Ishikawa (cell line): ENCODE measurements at regions not wholly inside any gene's neighbourhood (a gene's known extent, or its start where the extent isn't known, plus 50 kb on each side); places are given as distances from the start of the nearest gene placed in this dataset.

Experiments
- CEBPB ChIP-seq: IDR thresholded peaks from 2 replicates; pipeline ENCODE4 v1.6.1; 2012
- CREB1 ChIP-seq: IDR thresholded peaks from 2 replicates; pipeline ENCODE4 v1.6.1; 2012; ENCODE audit warnings: low read depth
- EP300 ChIP-seq: IDR thresholded peaks from 2 replicates; pipeline ENCODE4 v1.6.1; 2012; ENCODE audit warnings: borderline replicate concordance
- NFIC ChIP-seq: IDR thresholded peaks from 2 replicates; pipeline ENCODE4 v1.6.1; 2012
- RAD21 ChIP-seq: IDR thresholded peaks from 2 replicates; pipeline ENCODE4 v1.6.1; 2012; ENCODE audit warnings: low read depth
- TAF1 ChIP-seq: IDR thresholded peaks from 2 replicates; pipeline ENCODE4 v1.6.1; 2012; ENCODE audit warnings: low read depth, mild to moderate bottlenecking
- TCF12 ChIP-seq: IDR thresholded peaks from 2 replicates; pipeline ENCODE4 v1.6.1; 2012; ENCODE audit warnings: low read depth
- TEAD4 ChIP-seq: IDR thresholded peaks from 2 replicates; pipeline ENCODE4 v1.6.1; 2012
- YY1 ChIP-seq: IDR thresholded peaks from 2 replicates; pipeline ENCODE4 v1.6.1; 2012; ENCODE audit warnings: low read depth
- TF ChIP-seq, protein P1 (sequence below): IDR thresholded peaks from 2 replicates; pipeline ENCODE4 v1.6.1; 2012
- TF ChIP-seq, protein P2 (sequence below): IDR thresholded peaks from 2 replicates; pipeline ENCODE4 v1.6.1; 2012; ENCODE audit warnings: low read depth, mild to moderate bottlenecking
- TF ChIP-seq, protein P3 (sequence below): IDR thresholded peaks from 2 replicates; pipeline ENCODE4 v1.6.1; 2012

DNA sequence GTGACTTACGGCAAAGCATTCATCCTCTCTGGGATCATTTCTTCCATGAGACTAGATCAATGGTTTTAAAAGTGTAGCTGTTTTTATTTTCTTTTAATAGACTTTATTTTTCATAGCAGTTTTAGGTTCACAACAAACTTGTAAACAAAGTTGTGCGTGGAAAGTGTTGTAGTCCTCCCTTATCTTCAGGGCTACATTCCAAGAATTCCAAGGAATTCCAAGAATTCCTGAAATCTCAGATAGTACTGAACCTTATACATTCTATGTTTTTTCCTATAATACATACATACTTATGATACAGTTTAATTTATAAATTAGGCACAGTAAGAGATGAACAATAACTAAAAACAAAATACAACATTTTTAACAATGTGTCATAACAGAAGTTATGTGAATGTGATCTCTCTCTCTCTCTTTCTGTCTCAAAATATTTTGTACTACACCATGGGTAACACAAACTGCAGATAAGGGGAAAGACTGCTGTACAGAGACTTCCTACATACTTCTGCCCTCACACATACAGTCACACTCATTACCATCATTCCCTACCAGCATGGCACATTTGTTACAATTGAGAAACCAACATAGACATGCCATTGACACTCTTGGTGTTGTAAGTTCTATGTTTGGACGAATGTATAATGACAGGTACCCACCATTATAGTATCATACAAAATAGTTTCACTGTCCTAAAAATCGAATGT is 1933.2 kb upstream of the WWC1 start:
- no peak for TF ChIP-seq NFIC
- no peak for TF ChIP-seq CEBPB
- TF ChIP-seq TCF12: no peak
- no peak for TF ChIP-seq YY1
- TF ChIP-seq, protein P1, sequence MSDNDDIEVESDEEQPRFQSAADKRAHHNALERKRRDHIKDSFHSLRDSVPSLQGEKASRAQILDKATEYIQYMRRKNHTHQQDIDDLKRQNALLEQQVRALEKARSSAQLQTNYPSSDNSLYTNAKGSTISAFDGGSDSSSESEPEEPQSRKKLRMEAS: no peak
- TF ChIP-seq, protein P2, sequence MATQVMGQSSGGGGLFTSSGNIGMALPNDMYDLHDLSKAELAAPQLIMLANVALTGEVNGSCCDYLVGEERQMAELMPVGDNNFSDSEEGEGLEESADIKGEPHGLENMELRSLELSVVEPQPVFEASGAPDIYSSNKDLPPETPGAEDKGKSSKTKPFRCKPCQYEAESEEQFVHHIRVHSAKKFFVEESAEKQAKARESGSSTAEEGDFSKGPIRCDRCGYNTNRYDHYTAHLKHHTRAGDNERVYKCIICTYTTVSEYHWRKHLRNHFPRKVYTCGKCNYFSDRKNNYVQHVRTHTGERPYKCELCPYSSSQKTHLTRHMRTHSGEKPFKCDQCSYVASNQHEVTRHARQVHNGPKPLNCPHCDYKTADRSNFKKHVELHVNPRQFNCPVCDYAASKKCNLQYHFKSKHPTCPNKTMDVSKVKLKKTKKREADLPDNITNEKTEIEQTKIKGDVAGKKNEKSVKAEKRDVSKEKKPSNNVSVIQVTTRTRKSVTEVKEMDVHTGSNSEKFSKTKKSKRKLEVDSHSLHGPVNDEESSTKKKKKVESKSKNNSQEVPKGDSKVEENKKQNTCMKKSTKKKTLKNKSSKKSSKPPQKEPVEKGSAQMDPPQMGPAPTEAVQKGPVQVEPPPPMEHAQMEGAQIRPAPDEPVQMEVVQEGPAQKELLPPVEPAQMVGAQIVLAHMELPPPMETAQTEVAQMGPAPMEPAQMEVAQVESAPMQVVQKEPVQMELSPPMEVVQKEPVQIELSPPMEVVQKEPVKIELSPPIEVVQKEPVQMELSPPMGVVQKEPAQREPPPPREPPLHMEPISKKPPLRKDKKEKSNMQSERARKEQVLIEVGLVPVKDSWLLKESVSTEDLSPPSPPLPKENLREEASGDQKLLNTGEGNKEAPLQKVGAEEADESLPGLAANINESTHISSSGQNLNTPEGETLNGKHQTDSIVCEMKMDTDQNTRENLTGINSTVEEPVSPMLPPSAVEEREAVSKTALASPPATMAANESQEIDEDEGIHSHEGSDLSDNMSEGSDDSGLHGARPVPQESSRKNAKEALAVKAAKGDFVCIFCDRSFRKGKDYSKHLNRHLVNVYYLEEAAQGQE: no peak
- TF ChIP-seq TAF1: no peak
- no peak for TF ChIP-seq RAD21
- TF ChIP-seq EP300: no peak
- no peak for TF ChIP-seq TEAD4
- TF ChIP-seq CREB1: no peak
- TF ChIP-seq, protein P3, sequence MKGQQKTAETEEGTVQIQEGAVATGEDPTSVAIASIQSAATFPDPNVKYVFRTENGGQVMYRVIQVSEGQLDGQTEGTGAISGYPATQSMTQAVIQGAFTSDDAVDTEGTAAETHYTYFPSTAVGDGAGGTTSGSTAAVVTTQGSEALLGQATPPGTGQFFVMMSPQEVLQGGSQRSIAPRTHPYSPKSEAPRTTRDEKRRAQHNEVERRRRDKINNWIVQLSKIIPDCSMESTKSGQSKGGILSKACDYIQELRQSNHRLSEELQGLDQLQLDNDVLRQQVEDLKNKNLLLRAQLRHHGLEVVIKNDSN: no peak
